Suprapubic skin (tissue), 3 donors: ENCODE measurements at regions not wholly inside any gene's neighbourhood (a gene's known extent, or its start where the extent isn't known, plus 50 kb on each side); places are given as distances from the start of the nearest gene placed in this dataset.

Experiments
- EP300 ChIP-seq: sonication (generic); formaldehyde crosslinking; IDR thresholded peaks from one replicate; pipeline ENCODE4 v1.6.1; 2017; ENCODE audit warnings: antibody characterized with exemption
- POLR2A ChIP-seq, 2 donors: fragments of 450-650 bp; IDR thresholded peaks; one replicate each; pipeline ENCODE4 v1.6.1; 2017; ENCODE audit warnings: antibody characterized with exemption in 2 of 2, mild to moderate bottlenecking in 2 of 2, moderate library complexity in 2 of 2
- TF ChIP-seq, protein P1 (sequence below), 2 donors: fragments of 200-600 bp in 1 of 2; fragments of 450-650 bp in 1 of 2; sonication (generic) in 1 of 2; IDR thresholded peaks; one replicate each; pipeline ENCODE4 v1.5.1; 2016 to 2019; ENCODE audit warnings: antibody characterized with exemption in 2 of 2, mild to moderate bottlenecking in 1 of 2, moderate library complexity in 1 of 2

- TF ChIP-seq, protein P1, sequence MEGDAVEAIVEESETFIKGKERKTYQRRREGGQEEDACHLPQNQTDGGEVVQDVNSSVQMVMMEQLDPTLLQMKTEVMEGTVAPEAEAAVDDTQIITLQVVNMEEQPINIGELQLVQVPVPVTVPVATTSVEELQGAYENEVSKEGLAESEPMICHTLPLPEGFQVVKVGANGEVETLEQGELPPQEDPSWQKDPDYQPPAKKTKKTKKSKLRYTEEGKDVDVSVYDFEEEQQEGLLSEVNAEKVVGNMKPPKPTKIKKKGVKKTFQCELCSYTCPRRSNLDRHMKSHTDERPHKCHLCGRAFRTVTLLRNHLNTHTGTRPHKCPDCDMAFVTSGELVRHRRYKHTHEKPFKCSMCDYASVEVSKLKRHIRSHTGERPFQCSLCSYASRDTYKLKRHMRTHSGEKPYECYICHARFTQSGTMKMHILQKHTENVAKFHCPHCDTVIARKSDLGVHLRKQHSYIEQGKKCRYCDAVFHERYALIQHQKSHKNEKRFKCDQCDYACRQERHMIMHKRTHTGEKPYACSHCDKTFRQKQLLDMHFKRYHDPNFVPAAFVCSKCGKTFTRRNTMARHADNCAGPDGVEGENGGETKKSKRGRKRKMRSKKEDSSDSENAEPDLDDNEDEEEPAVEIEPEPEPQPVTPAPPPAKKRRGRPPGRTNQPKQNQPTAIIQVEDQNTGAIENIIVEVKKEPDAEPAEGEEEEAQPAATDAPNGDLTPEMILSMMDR (IDR thresholded peaks at IDR 0.05) = no peak
- TF ChIP-seq EP300 (no peak), POLR2A (IDR thresholded peaks at IDR 0.05) (no peak)
Measured at GRCh38 chr5:10077791-10078545, 171.7 kb downstream of the ATPSCKMT start.
